ENCODE measurements at regions not wholly inside any gene's neighbourhood (a gene's known extent, or its start where the extent isn't known, plus 50 kb on each side); places are given as distances from the start of the nearest gene placed in this dataset.

- no peak for TF ChIP-seq POLR2A (IDR thresholded peaks at IDR 0.05)
- TF ChIP-seq CTCF (IDR thresholded peaks at IDR 0.05) = no peak
Observed at GRCh38 chr13:78376033-78376432, 227.3 kb downstream of the POU4F1 start.
